ENCODE measurements at regions not wholly inside any gene's neighbourhood (a gene's known extent, or its start where the extent isn't known, plus 50 kb on each side); places are given as distances from the start of the nearest gene placed in this dataset.

- TF ChIP-seq EZH2phosphoT487 (IDR thresholded peaks at IDR 0.05; ENCODE audit: borderline replicate concordance, low read depth) = no peak
- no peak for TF ChIP-seq MEF2A (IDR thresholded peaks at IDR 0.05; ENCODE audit: borderline replicate concordance, low read depth)
- TF ChIP-seq ZBTB33 (IDR thresholded peaks at IDR 0.05; ENCODE audit: borderline replicate concordance, low read depth) = no peak
- TF ChIP-seq GATA2 (CRISPR knock-in tag; IDR thresholded peaks at IDR 0.05) = no peak
- TF ChIP-seq NRF1 (IDR thresholded peaks at IDR 0.05; ENCODE audit: low read depth, low read length) = no peak
- no peak for TF ChIP-seq IRF3 (IDR thresholded peaks at IDR 0.05; ENCODE audit: low read depth, low read length)
- no peak for TF ChIP-seq POLR2AphosphoS5 (IDR thresholded peaks at IDR 0.05; ENCODE audit: low read depth, low read length)
- TF ChIP-seq CHD2 (IDR thresholded peaks at IDR 0.05; ENCODE audit: low read length, partially characterized antibody) = no peak
- TF ChIP-seq SIN3A (IDR thresholded peaks at IDR 0.05; ENCODE audit: borderline replicate concordance, low read depth, low read length) = no peak
- TF ChIP-seq EP300 (IDR thresholded peaks at IDR 0.05; ENCODE audit: borderline replicate concordance in 1 of 2, low read depth in 1 of 2, low read length in 1 of 2) = no peak
- no peak for TF ChIP-seq CTCF (IDR thresholded peaks at IDR 0.05)
- H3K4me2 ChIP-seq = no peak overlapping the region
- ChIA-PET POLR2A (no interaction called here), CTCF (no interaction called here)
- WGBS (ENCODE audit: low lambda C conversion rate) = 41% methylated on average over 5 of the region's 5 CpGs
- H3K4me3 ChIP-seq (ENCODE audit: low read depth in 2 of 2, low read length in 1 of 2) = no peak overlapping the region
- peaks cover 8% of the 10 kb centered on the region; the same call in 1 of the 2 replicates for H3K27me3 ChIP-seq (ENCODE audit: insufficient read depth)
- H2AFZ ChIP-seq (ENCODE audit: low read depth) = no peak overlapping the region
- no peak for DNase-seq
- no peak overlapping the region for H3K9ac ChIP-seq
- no peak overlapping the region for H3K27ac ChIP-seq (ENCODE audit: low read depth in 2 of 2, low read length in 1 of 2)
- H3K36me3 ChIP-seq (replicated peaks in 1 of 2; ENCODE audit: control insufficient read depth in 1 of 2, insufficient read depth in 2 of 2, low read length in 1 of 2) = no peaks in the 10 kb centered on the region
- H4K20me1 ChIP-seq (ENCODE audit: insufficient read depth) = no peaks in the 10 kb centered on the region
- peaks cover 7 to 21% of the 10 kb centered on the region in 2 experiments; a peak in 1 of 4 replicates for H3K4me1 ChIP-seq (ENCODE audit: control insufficient read depth in 1 of 2, insufficient read depth in 2 of 2, low read depth in 1 of 2, low read length in 1 of 2)
- H3F3A ChIP-seq (replicated peaks; ENCODE audit: insufficient read depth) = no peaks in the 10 kb centered on the region
- H3K9me3 ChIP-seq = no peaks in the 10 kb centered on the region
- H3K9me2 ChIP-seq = no peaks in the 10 kb centered on the region
- no peaks in the 10 kb centered on the region for H3K79me2 ChIP-seq (ENCODE audit: insufficient read depth)
Measured at GRCh38 chrX:39848243-39848642, 249.5 kb downstream of the BCOR start.

- Histone ChIP-seq H3K9me3 (no peaks in the 10 kb centered on the region), H3K36me3 (replicated peaks in 1 of 2; ENCODE audit: control insufficient read depth in 1 of 2, insufficient read depth in 2 of 2, low read length in 1 of 2) (no peaks in the 10 kb centered on the region), H3K27ac (ENCODE audit: low read depth in 2 of 2, low read length in 1 of 2) (no peak overlapping the region), H3K4me3 (ENCODE audit: low read depth in 2 of 2, low read length in 1 of 2) (no peak overlapping the region), H3K4me2 (no peak overlapping the region), H3K27me3 (ENCODE audit: insufficient read depth) (peaks cover 3% of the 10 kb centered on the region; the same call in 1 of the 2 replicates), H3K9me2 (no peaks in the 10 kb centered on the region), H3K79me2 (ENCODE audit: insufficient read depth) (no peaks in the 10 kb centered on the region), H4K20me1 (ENCODE audit: insufficient read depth) (no peaks in the 10 kb centered on the region), H3F3A (replicated peaks; ENCODE audit: insufficient read depth) (no peaks in the 10 kb centered on the region), H2AFZ (ENCODE audit: low read depth) (no peak overlapping the region), H3K9ac (no peak overlapping the region), H3K4me1 (ENCODE audit: control insufficient read depth in 1 of 2, insufficient read depth in 2 of 2, low read depth in 1 of 2, low read length in 1 of 2) (peaks cover 7 to 21% of the 10 kb centered on the region in 2 experiments; a peak in 1 of 4 replicates)
- DNase-seq = no peak
- 33% methylated on average over 7 of the region's 7 CpGs for WGBS (ENCODE audit: low lambda C conversion rate)
- ChIA-PET POLR2A (no interaction called here), CTCF (no interaction called here)
- peak; percentile 47; the same call in 1 of the 2 replicates for TF ChIP-seq MAX (IDR thresholded peaks at IDR 0.05; ENCODE audit: low read depth)
- TF ChIP-seq TCF12 (IDR thresholded peaks at IDR 0.05) = peak; percentile 28; the same call in 1 of the 2 replicates
- TF ChIP-seq MXI1 (IDR thresholded peaks at IDR 0.05; ENCODE audit: low read depth, low read length) = no peak
Measured at GRCh38 chrX:39848900-39849299, 248.9 kb downstream of the BCOR start.
